ENCODE measurements at regions not wholly inside any gene's neighbourhood (a gene's known extent, or its start where the extent isn't known, plus 50 kb on each side); places are given as distances from the start of the nearest gene placed in this dataset.

- TF ChIP-seq CTCF (conservative IDR thresholded peaks at IDR 0.05 in 1 of 2, IDR thresholded peaks at IDR 0.05 in 1 of 2; ENCODE audit: extremely low read depth in 1 of 2, insufficient read depth in 1 of 2, low read depth in 1 of 2, low read length in 2 of 2), result no peak
- TF ChIP-seq EZH2 (IDR thresholded peaks at IDR 0.05; ENCODE audit: borderline replicate concordance, low read length), result no peak
Measured at GRCh38 chr2:104068665-104069064, 785.2 kb upstream of the POU3F3 start.

Data from mammary epithelial cell (primary cell).